ENCODE measurements at regions not wholly inside any gene's neighbourhood (a gene's known extent, or its start where the extent isn't known, plus 50 kb on each side); places are given as distances from the start of the nearest gene placed in this dataset.
"Not testable (repeated sequence)": the region's sequence is repeated elsewhere in the genome, so short reads cannot be mapped to it uniquely, and the experiment has no call there.

DNA sequence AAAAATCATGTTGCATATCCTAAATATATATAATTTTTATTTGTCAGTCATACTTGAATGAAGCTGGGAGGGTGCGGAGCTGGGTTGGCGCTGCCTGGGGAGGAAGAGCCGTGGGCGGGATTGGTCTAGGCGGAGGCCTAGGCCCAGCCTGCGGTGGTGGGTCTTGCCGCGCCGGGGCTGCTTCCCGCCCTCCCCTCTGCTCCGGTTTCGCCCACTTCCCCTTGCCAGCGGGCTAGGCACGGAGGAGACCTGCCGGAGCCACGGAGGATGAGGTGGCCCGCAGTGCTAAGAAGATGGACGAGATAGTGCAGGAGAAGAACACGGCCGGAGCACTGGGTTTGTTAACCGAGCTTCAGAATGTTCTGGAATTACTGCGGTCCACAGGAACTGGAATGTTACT is 54.0 kb upstream of the IGFBPL1 start:
- DNase-seq (ENCODE audit: low spot score), result no peak
- peaks cover 6 to 10% of the 10 kb centered on the region in 2 donors for H3K27me3 Mint-ChIP-seq
- peaks cover 5% of the 10 kb centered on the region for H3K9me3 Mint-ChIP-seq
- no peak overlapping the region for H3K4me3 Mint-ChIP-seq
- H3K4me1 Mint-ChIP-seq (ENCODE audit: low read depth in 2 of 2), result no peaks in the 10 kb centered on the region
- H3K27ac Mint-ChIP-seq, result no peak overlapping the region
- H3K36me3 Mint-ChIP-seq, result peaks cover 8% of the 10 kb centered on the region
- ATAC-seq, result no peak

DNA sequence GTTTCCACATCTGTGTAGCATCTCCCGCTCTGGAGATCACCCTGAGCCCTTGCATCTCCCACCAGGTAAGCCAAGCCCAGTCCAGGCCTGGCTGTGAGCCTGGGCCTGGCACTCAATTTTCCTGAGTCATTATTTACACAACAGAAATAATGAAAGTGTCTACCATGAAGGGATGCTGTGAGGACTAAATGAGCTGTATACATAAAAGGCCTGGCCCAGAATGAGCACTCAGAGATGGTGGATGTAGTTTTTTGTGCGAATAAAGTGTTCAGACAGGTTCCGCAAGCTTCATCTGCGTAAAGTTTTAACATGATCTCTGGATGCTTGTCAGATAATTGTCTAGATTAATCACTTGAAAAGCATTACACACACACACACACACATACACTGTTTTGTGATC is 50.2 kb upstream of the IGFBPL1 start:
- not testable (repeated sequence) for ATAC-seq; H3K9me3 Mint-ChIP-seq; H3K4me3 Mint-ChIP-seq; H3K36me3 Mint-ChIP-seq; H3K27ac Mint-ChIP-seq; H3K4me1 Mint-ChIP-seq (ENCODE audit: low read depth in 2 of 2); DNase-seq (ENCODE audit: low spot score)
- peaks cover 8 to 11% of the 10 kb centered on the region in 2 donors for H3K27me3 Mint-ChIP-seq

Data from natural killer cell treated with Interleukin-12 subunit alpha and Interleukin-12 subunit beta and Interleukin-15 and Interleukin-18, amount 100 ng/mL, for 72 hours (primary cell).